ENCODE measurements at regions not wholly inside any gene's neighbourhood (a gene's known extent, or its start where the extent isn't known, plus 50 kb on each side); places are given as distances from the start of the nearest gene placed in this dataset.

GRCh38 chr2:134117676-134118075 is 136.2 kb upstream of the MGAT5 start:
- ChIA-PET POLR2A (interaction anchor here (4.6 kb wide), 1 partner anchor 295 kb away, joined by 17 read pairs; no protein-coding TSS in a partner anchor), CTCF (interaction anchor here (1.0 to 5.5 kb wide), 29 partner anchors 9 to 781 kb away, joined by 3 to 101 read pairs (median 5); no protein-coding TSS in a partner anchor)
- H3K27ac Mint-ChIP-seq: no peak overlapping the region
- no peaks in the 10 kb centered on the region for H3K9me3 Mint-ChIP-seq
- Histone ChIP-seq H3K27ac (ENCODE audit: low read depth, low read length) (no peak overlapping the region), H3K27me3 (ENCODE audit: insufficient read depth, low read length, poor library complexity, severe bottlenecking) (no peaks in the 10 kb centered on the region), H3K4me3 (ENCODE audit: low read length) (no peak overlapping the region), H3K4me1 (ENCODE audit: insufficient read depth, low read length) (peaks cover 26% of the 10 kb centered on the region), H3K36me3 (ENCODE audit: insufficient read depth, low read length) (no peaks in the 10 kb centered on the region), H3K9me3 (ENCODE audit: low read length) (no peaks in the 10 kb centered on the region)
- no peak for DNase-seq
- peaks cover 0 to 5% (median 0%) of the 10 kb centered on the region in 3 donors for H3K36me3 Mint-ChIP-seq
- peaks cover 0 to 4% of the 10 kb centered on the region in 2 donors for H3K27me3 Mint-ChIP-seq
- H3K4me3 Mint-ChIP-seq: no peak overlapping the region
- H3K4me1 Mint-ChIP-seq: peaks cover 26 to 31% (median 30%) of the 10 kb centered on the region in 3 donors

DNA sequence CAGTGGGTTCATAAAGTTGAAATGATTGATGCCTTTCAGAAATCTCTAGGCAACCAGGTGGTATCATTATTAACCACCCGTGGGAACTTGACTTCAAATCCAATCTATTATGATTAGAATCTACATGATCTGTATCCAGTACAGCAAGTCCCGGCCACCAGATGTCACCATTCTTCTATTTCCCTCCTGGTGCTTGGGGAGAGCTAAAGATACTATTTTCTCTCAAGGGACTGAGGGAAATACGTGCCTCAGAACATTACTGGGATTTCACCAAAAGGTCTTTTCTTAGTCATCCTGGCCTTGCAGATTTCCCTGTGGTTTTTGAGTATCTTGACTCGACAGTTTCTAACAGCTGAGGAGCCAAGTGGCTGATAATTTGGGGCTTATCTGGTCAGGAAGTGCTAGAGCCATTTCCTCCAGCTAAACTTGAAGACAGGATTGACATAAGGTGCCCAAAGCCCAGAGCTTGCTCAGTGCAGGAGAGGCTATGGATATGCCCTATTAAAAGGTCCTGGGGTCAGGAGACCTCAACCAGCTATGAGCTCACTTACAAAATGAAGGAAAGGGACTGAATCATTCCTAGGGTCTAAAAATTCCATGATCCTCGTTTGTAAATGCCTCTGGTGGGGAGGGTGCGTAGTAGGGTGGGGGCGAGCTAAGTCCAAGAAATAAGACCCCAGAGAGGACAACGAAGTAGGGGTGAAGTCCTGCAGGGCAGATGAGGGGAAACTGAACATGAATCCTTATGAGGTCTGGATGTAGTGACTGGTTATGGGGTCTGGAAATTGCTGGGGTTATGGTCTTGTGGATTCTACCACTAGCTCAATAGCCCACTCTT is 135.4 kb upstream of the MGAT5 start:
- peaks cover 34 to 39% (median 38%) of the 10 kb centered on the region in 3 donors for H3K4me1 Mint-ChIP-seq
- DNase-seq: peak; percentile 65 to 88 (median 75)
- peak overlapping the region; percentile 84 to 99 (median 97) for H3K4me3 Mint-ChIP-seq
- no peaks in the 10 kb centered on the region for H3K9me3 ChIP-seq (ENCODE audit: low read length)
- no peaks in the 10 kb centered on the region for H3K27me3 ChIP-seq (ENCODE audit: insufficient read depth, low read length, poor library complexity, severe bottlenecking)
- peaks cover 35% of the 10 kb centered on the region for H3K4me1 ChIP-seq (ENCODE audit: insufficient read depth, low read length)
- ChIA-PET POLR2A (interaction anchor here (4.6 kb wide), 1 partner anchor 294 kb away, joined by 17 read pairs; no protein-coding TSS in a partner anchor), CTCF (interaction anchor here (0.8 to 5.5 kb wide), 47 partner anchors 9 to 780 kb away, joined by 3 to 101 read pairs (median 4); partner anchors contain the start of gene MGAT5)
- no peaks in the 10 kb centered on the region for H3K9me3 Mint-ChIP-seq
- H3K36me3 Mint-ChIP-seq: peaks cover 0 to 5% (median 0%) of the 10 kb centered on the region in 3 donors
- peaks cover 0 to 3% of the 10 kb centered on the region in 2 donors for H3K27me3 Mint-ChIP-seq
- H3K36me3 ChIP-seq (ENCODE audit: insufficient read depth, low read length): no peaks in the 10 kb centered on the region
- H3K27ac ChIP-seq (ENCODE audit: low read depth, low read length): no peak overlapping the region
- H3K4me3 ChIP-seq (ENCODE audit: low read length): no peak overlapping the region
- H3K27ac Mint-ChIP-seq: peak overlapping the region; percentile 1 to 98 (median 81)

DNA sequence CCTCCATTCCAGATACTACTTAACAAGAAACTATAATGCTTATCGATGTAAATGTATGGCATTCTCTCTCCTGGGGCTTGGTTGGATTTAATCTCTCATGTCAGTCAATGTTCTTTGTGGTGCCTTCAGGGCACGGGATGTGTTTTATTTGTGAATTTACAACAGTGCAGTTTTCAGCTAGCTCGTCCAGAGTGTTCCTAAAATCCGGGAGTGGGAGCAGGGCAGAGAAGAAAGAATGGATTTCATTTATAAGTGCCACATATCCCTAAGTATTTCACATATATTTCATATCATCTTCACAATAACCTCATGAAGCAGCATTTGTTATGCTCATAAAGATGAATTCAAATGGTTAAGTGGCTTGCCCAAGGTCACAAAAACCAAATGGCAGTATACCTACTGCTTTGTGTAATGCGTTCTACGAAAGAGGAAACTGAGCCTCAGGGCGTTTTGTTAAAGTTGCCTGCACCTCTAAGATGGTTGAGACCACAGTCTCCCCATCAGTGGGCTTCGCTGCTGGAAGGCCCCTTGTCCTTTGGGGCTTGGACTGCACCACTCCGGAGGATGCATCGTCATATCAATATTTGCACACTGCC is 134.7 kb upstream of the MGAT5 start:
- Mint-ChIP-seq H3K4me1 (peaks cover 41 to 46% (median 45%) of the 10 kb centered on the region in 3 donors), H3K27ac (peak overlapping the region; percentile 64 to 100 (median 96)), H3K4me3 (peak overlapping the region; percentile 84 to 99 (median 97)), H3K9me3 (no peaks in the 10 kb centered on the region), H3K36me3 (peaks cover 0 to 5% (median 0%) of the 10 kb centered on the region in 3 donors), H3K27me3 (peaks cover 0 to 3% of the 10 kb centered on the region in 2 donors)
- peak overlapping the region; percentile 9 for H3K27ac ChIP-seq (ENCODE audit: low read depth, low read length)
- H3K9me3 ChIP-seq (ENCODE audit: low read length): no peaks in the 10 kb centered on the region
- ChIA-PET POLR2A (interaction anchor here (1.0 to 4.6 kb wide), 3 partner anchors 62 to 293 kb away, joined by 3 to 17 read pairs (median 10); no protein-coding TSS in a partner anchor), CTCF (interaction anchor here (0.9 to 5.5 kb wide), 39 partner anchors 9 to 332 kb away, joined by 3 to 101 read pairs (median 4); partner anchors contain the start of gene MGAT5)
- H3K4me1 ChIP-seq (ENCODE audit: insufficient read depth, low read length): peaks cover 42% of the 10 kb centered on the region
- H3K4me3 ChIP-seq (ENCODE audit: low read length): peak overlapping the region; percentile 60
- no peaks in the 10 kb centered on the region for H3K27me3 ChIP-seq (ENCODE audit: insufficient read depth, low read length, poor library complexity, severe bottlenecking)
- no peak for DNase-seq
- H3K36me3 ChIP-seq (ENCODE audit: insufficient read depth, low read length): no peaks in the 10 kb centered on the region

- Mint-ChIP-seq H3K36me3 (peaks cover 0 to 5% (median 0%) of the 10 kb centered on the region in 3 donors), H3K4me1 (peaks cover 47 to 53% (median 52%) of the 10 kb centered on the region in 3 donors), H3K9me3 (no peaks in the 10 kb centered on the region), H3K27me3 (peaks cover 0 to 3% of the 10 kb centered on the region in 2 donors), H3K27ac (peak overlapping the region; percentile 64 to 100 (median 96)), H3K4me3 (peak overlapping the region; percentile 84 to 99 (median 97))
- ChIA-PET POLR2A (interaction anchor here (1.0 to 4.6 kb wide), 6 partner anchors 23 to 292 kb away, joined by 3 to 17 read pairs (median 6); no protein-coding TSS in a partner anchor), CTCF (interaction anchor here (1.2 to 5.5 kb wide), 19 partner anchors 8 to 332 kb away, joined by 3 to 101 read pairs (median 9); partner anchors contain the start of gene MGAT5)
- no peaks in the 10 kb centered on the region for H3K36me3 ChIP-seq (ENCODE audit: insufficient read depth, low read length)
- no peaks in the 10 kb centered on the region for H3K27me3 ChIP-seq (ENCODE audit: insufficient read depth, low read length, poor library complexity, severe bottlenecking)
- H3K4me3 ChIP-seq (ENCODE audit: low read length): peak overlapping the region; percentile 60
- peak; percentile 68 to 85 (median 77) for DNase-seq
- peak overlapping the region; percentile 64 for H3K27ac ChIP-seq (ENCODE audit: low read depth, low read length)
- peaks cover 47% of the 10 kb centered on the region for H3K4me1 ChIP-seq (ENCODE audit: insufficient read depth, low read length)
- H3K9me3 ChIP-seq (ENCODE audit: low read length): no peaks in the 10 kb centered on the region
Observed at GRCh38 chr2:134119713-134120405, 134.0 kb upstream of the MGAT5 start.

GRCh38 chr2:134120406-134120732 is 133.5 kb upstream of the MGAT5 start:
- Mint-ChIP-seq H3K9me3 (no peaks in the 10 kb centered on the region), H3K27me3 (peaks cover 0 to 3% of the 10 kb centered on the region in 2 donors), H3K4me1 (peaks cover 52 to 58% (median 57%) of the 10 kb centered on the region in 3 donors), H3K4me3 (peak overlapping the region; percentile 33 to 98 (median 86)), H3K27ac (peak overlapping the region in 1 of 8 donors; percentile 26), H3K36me3 (peaks cover 0 to 5% (median 0%) of the 10 kb centered on the region in 3 donors)
- Histone ChIP-seq H3K4me3 (ENCODE audit: low read length) (peak overlapping the region; percentile 60), H3K36me3 (ENCODE audit: insufficient read depth, low read length) (no peaks in the 10 kb centered on the region), H3K27me3 (ENCODE audit: insufficient read depth, low read length, poor library complexity, severe bottlenecking) (no peaks in the 10 kb centered on the region), H3K4me1 (ENCODE audit: insufficient read depth, low read length) (peaks cover 48% of the 10 kb centered on the region), H3K9me3 (ENCODE audit: low read length) (no peaks in the 10 kb centered on the region), H3K27ac (ENCODE audit: low read depth, low read length) (peak overlapping the region; percentile 64)
- ChIA-PET CTCF (interaction anchor here (0.9 to 5.5 kb wide), 13 partner anchors 11 to 331 kb away, joined by 3 to 101 read pairs (median 9); no protein-coding TSS in a partner anchor), POLR2A (interaction anchor here (1.0 to 4.6 kb wide), 6 partner anchors 22 to 292 kb away, joined by 3 to 17 read pairs (median 6); no protein-coding TSS in a partner anchor)
- no peak for DNase-seq

DNA sequence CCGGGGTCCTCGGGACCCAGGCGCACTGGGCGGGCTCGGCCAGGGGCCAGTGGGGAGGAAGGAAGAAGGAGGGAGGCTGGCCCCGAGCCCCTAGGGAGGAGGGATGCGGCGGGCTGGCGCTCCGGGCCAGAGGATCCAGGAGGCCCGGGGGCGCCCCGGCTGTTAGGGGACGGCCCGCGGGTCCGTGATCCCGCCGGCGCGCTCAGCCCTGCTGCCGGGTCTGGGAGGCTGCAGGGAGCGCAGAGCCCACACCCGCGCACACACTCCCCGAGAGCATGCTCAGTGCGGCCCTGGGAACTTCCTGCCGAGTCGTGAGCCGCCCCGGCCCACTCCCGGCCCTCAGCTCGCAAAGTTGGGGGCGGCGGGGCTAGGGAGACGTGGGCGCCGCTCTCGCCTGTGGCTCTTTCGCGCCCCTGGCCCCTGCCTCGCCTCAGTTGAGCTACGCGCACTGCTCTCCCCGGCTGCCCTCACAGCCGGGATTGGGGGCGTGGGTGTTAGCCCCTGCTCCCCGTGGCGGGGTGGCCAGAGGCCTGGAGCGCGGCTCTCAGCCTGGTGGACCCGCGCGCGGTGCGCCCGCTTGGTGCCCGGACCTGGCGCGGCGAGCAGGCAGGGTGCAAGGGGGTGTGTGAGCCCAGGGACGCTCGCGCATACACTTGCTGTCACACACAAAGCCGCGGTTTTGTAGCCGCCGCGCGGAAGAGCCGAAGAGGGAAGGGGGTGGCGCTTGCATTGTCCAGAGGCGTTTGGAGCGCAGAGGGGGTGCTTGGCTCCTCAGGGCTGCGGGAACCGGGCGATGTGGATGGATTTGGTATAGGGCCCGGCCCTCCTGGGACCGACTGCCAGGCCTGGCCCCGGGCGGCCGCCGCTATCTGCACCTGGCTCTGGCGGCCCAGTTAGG is 132.9 kb upstream of the MGAT5 start:
- no peaks in the 10 kb centered on the region for H3K36me3 ChIP-seq (ENCODE audit: insufficient read depth, low read length)
- H3K4me3 Mint-ChIP-seq: peak overlapping the region; percentile 86 to 91 (median 88)
- H3K9me3 ChIP-seq (ENCODE audit: low read length): no peaks in the 10 kb centered on the region
- H3K27ac ChIP-seq (ENCODE audit: low read depth, low read length): peak overlapping the region; percentile 64
- peaks cover 55% of the 10 kb centered on the region for H3K4me1 ChIP-seq (ENCODE audit: insufficient read depth, low read length)
- peaks cover 0 to 5% (median 0%) of the 10 kb centered on the region in 3 donors for H3K36me3 Mint-ChIP-seq
- H3K4me3 ChIP-seq (ENCODE audit: low read length): peak overlapping the region; percentile 60
- ChIA-PET POLR2A (interaction anchor here (1.0 to 4.6 kb wide), 5 partner anchors 22 to 291 kb away, joined by 3 to 17 read pairs (median 7); no protein-coding TSS in a partner anchor), CTCF (interaction anchor here (0.9 to 5.5 kb wide), 12 partner anchors 13 to 330 kb away, joined by 3 to 101 read pairs (median 11); no protein-coding TSS in a partner anchor)
- H3K27me3 ChIP-seq (ENCODE audit: insufficient read depth, low read length, poor library complexity, severe bottlenecking): no peaks in the 10 kb centered on the region
- peak; percentile 46 to 78 (median 62) for DNase-seq
- peaks cover 57 to 64% (median 63%) of the 10 kb centered on the region in 3 donors for H3K4me1 Mint-ChIP-seq
- peaks cover 0 to 1% of the 10 kb centered on the region in 2 donors for H3K27me3 Mint-ChIP-seq
- peak overlapping the region; percentile 60 to 90 (median 84) for H3K27ac Mint-ChIP-seq
- no peaks in the 10 kb centered on the region for H3K9me3 Mint-ChIP-seq
